GM23338 (cell line): ENCODE measurements at regions not wholly inside any gene's neighbourhood (a gene's known extent, or its start where the extent isn't known, plus 50 kb on each side); places are given as distances from the start of the nearest gene placed in this dataset.

Experiments used
- ATAC-seq: fragments of 200-7000 bp; cut with Tn5 transposase; 3 replicates; pipeline ENCODE4 v1.9.1; 2020
- DNase-seq: peaks from one replicate; pipeline ENCODE4 v3.0.0-alpha.2; 2015; ENCODE audit warnings: low spot score
- H2AFZ ChIP-seq: fragments of 200-600 bp; sonication (generic); 2 replicates; pipeline ENCODE4 v1.8.0; 2016; ENCODE audit warnings: antibody characterized with exemption, mild to moderate bottlenecking, moderate library complexity
- H3F3A ChIP-seq: fragments of 200-600 bp; sonication (generic); replicated peaks from 2 replicates; pipeline ENCODE4 v1.8.0; 2017; ENCODE audit warnings: antibody characterized with exemption, mixed run types, low read depth
- H3K27ac ChIP-seq: fragments of 200-600 bp; sonication (generic); 2 replicates; pipeline ENCODE4 v1.6.1; 2016; ENCODE audit warnings: low read depth
- H3K27me3 ChIP-seq: fragments of 200-600 bp; sonication (generic); 2 replicates; pipeline ENCODE4 v1.8.0; 2016; ENCODE audit warnings: mild to moderate bottlenecking, mixed run types, moderate library complexity; ENCODE audit not compliant: insufficient read depth
- H3K36me3 ChIP-seq: fragments of 200-600 bp; sonication (generic); 2 replicates; pipeline ENCODE4 v1.8.0; 2016; ENCODE audit warnings: mild to moderate bottlenecking; ENCODE audit not compliant: insufficient read depth
- H3K4me1 ChIP-seq: fragments of 200-600 bp; sonication (generic); 2 replicates; pipeline ENCODE4 v1.8.0; 2016; ENCODE audit warnings: mild to moderate bottlenecking, moderate library complexity; ENCODE audit not compliant: insufficient read depth
- H3K4me2 ChIP-seq: fragments of 200-600 bp; sonication (generic); 2 replicates; pipeline ENCODE4 v1.7.1; 2017; ENCODE audit warnings: mixed run types
- H3K4me3 ChIP-seq: fragments of 200-600 bp; sonication (generic); 2 replicates; pipeline ENCODE4 v1.6.1; 2016; ENCODE audit warnings: mixed run types
- H3K79me2 ChIP-seq: fragments of 200-600 bp; sonication (generic); replicated peaks from 2 replicates; pipeline ENCODE4 v1.8.0; 2017; ENCODE audit warnings: mild to moderate bottlenecking; ENCODE audit not compliant: insufficient read depth
- H3K9me2 ChIP-seq: fragments of 200-600 bp; sonication (generic); 2 replicates; pipeline ENCODE4 v1.8.0; 2017; ENCODE audit not compliant: insufficient read depth
- H4K20me1 ChIP-seq: fragments of 200-600 bp; sonication (generic); replicated peaks from 2 replicates; pipeline ENCODE4 v1.8.0; 2017; ENCODE audit warnings: mild to moderate bottlenecking; ENCODE audit not compliant: insufficient read depth
- H3K27ac Mint-ChIP-seq: 2 replicates; pipeline ENCODE4 v1.8.0; 2020; ENCODE audit warnings: inconsistent platforms, mild to moderate bottlenecking, moderate library complexity, mixed read lengths
- H3K27me3 Mint-ChIP-seq: 3 replicates; pipeline ENCODE4 v1.8.0; 2022; ENCODE audit warnings: low read depth, mild to moderate bottlenecking, moderate library complexity, mixed read lengths, inconsistent platforms; ENCODE audit not compliant: insufficient read depth, poor library complexity
- H3K36me3 Mint-ChIP-seq: 3 replicates; pipeline ENCODE4 v1.8.0; 2021; ENCODE audit warnings: low read depth, mild to moderate bottlenecking, inconsistent platforms, moderate library complexity, mixed read lengths
- H3K4me1 Mint-ChIP-seq: 3 replicates; pipeline ENCODE4 v1.8.0; 2020; ENCODE audit warnings: mild to moderate bottlenecking, inconsistent platforms, mixed read lengths
- H3K4me3 Mint-ChIP-seq: 3 replicates; pipeline ENCODE4 v1.8.0; 2021; ENCODE audit warnings: moderate library complexity, mild to moderate bottlenecking, inconsistent platforms, mixed read lengths
- H3K9me3 Mint-ChIP-seq: 3 replicates; pipeline ENCODE4 v1.8.0; 2020; ENCODE audit warnings: moderate library complexity, mild to moderate bottlenecking, inconsistent platforms, mixed read lengths
- CREB1 ChIP-seq: fragments of 250-450 bp; sonication (Bioruptor Pico); IDR thresholded peaks from 2 replicates; pipeline ENCODE4 v1.5.0; 2020; ENCODE audit warnings: low read depth, mild to moderate bottlenecking, moderate library complexity
- EZH2 ChIP-seq: fragments of 200-600 bp; sonication (generic); IDR thresholded peaks from one replicate; pipeline ENCODE4 v1.8.0; 2017; ENCODE audit warnings: antibody characterized with exemption, mild to moderate bottlenecking, low read depth; ENCODE audit not compliant: unreplicated experiment
- JUNB ChIP-seq: IDR thresholded peaks from one replicate; pipeline ENCODE4 v1.6.1; 2016; ENCODE audit warnings: antibody characterized with exemption; ENCODE audit not compliant: unreplicated experiment
- NANOG ChIP-seq: IDR thresholded peaks from 2 replicates; pipeline ENCODE4 v1.6.1; 2016; ENCODE audit warnings: antibody characterized with exemption, borderline replicate concordance
- POLR2AphosphoS5 ChIP-seq: IDR thresholded peaks from 2 replicates; pipeline ENCODE4 v1.6.1; 2016; ENCODE audit warnings: antibody characterized with exemption, low read depth
- STAT1 ChIP-seq: IDR thresholded peaks from one replicate; pipeline ENCODE4 v1.6.1; 2016; ENCODE audit warnings: antibody characterized with exemption; ENCODE audit not compliant: unreplicated experiment
- ZNF114 ChIP-seq: fragments of 250-450 bp; sonication (Bioruptor Pico); IDR thresholded peaks from 2 replicates; pipeline ENCODE4 v1.5.0; 2020; ENCODE audit warnings: mild to moderate bottlenecking, moderate library complexity
- ZNF331 ChIP-seq: fragments of 250-450 bp; sonication (Bioruptor Pico); IDR thresholded peaks from 2 replicates; pipeline ENCODE4 v1.5.0; 2020; ENCODE audit warnings: low read depth, mild to moderate bottlenecking, moderate library complexity
- TF ChIP-seq, protein P1 (sequence below): IDR thresholded peaks from 2 replicates; pipeline ENCODE4 v1.6.1; 2016; ENCODE audit warnings: antibody characterized with exemption
- TF ChIP-seq, protein P2 (sequence below): IDR thresholded peaks from one replicate; pipeline ENCODE4 v1.6.1; 2018; ENCODE audit warnings: antibody characterized with exemption; ENCODE audit not compliant: unreplicated experiment
- TF ChIP-seq, protein P3 (sequence below), 2 experiments: fragments of 200-600 bp in 1 of 2; sonication (generic) in 1 of 2; conservative IDR thresholded peaks; 2 replicates each; pipeline versions ENCODE4 v1.5.1 to v1.6.1; 2016 to 2017; ENCODE audit warnings: antibody characterized with exemption in 2 of 2, low read depth in 2 of 2, mild to moderate bottlenecking in 2 of 2, moderate library complexity in 1 of 2

DNA sequence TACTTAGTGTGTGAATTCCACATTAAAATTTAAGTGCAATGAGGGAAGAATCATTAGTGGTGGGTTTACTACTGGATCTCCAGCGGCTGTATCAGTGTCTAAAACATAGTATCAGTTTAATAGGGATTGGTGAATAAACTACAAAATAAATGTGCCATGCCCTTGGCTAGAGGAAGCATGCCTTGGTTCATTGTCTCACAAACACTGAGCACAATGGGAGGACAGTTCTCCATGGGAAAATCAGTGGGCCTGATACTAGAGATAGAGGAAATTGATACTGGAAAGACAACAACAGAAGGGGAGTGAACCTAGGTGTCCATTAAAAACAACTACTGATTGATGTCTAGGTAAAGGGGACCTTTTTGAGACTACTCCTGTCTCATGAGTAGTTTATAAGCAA, 971.6 kb downstream of the SUCLG1 start:
- Histone ChIP-seq H3K36me3 (no peaks in the 10 kb centered on the region), H3F3A (no peaks in the 10 kb centered on the region), H2AFZ (no peak overlapping the region), H3K27me3 (no peaks in the 10 kb centered on the region), H3K4me1 (no peaks in the 10 kb centered on the region), H3K9me2 (no peaks in the 10 kb centered on the region; the same call in 1 of the 2 replicates), H3K27ac (no peak overlapping the region), H4K20me1 (no peaks in the 10 kb centered on the region), H3K79me2 (no peaks in the 10 kb centered on the region), H3K4me3 (no peak overlapping the region), H3K4me2 (no peak overlapping the region)
- DNase-seq (no peak), ATAC-seq (no peak)
- Mint-ChIP-seq H3K9me3 (peaks cover 8% of the 10 kb centered on the region), H3K36me3 (peaks cover 10% of the 10 kb centered on the region; the same call in 1 of the 3 replicates), H3K4me3 (no peak overlapping the region), H3K27ac (no peak overlapping the region), H3K27me3 (peaks cover 2% of the 10 kb centered on the region), H3K4me1 (no peaks in the 10 kb centered on the region)
- TF ChIP-seq CREB1 (CRISPR knock-in tag) (no peak), POLR2AphosphoS5 (no peak), ZNF114 (CRISPR knock-in tag) (no peak), STAT1 (no peak), NANOG (no peak), JUNB (no peak)
- TF ChIP-seq, protein P1, sequence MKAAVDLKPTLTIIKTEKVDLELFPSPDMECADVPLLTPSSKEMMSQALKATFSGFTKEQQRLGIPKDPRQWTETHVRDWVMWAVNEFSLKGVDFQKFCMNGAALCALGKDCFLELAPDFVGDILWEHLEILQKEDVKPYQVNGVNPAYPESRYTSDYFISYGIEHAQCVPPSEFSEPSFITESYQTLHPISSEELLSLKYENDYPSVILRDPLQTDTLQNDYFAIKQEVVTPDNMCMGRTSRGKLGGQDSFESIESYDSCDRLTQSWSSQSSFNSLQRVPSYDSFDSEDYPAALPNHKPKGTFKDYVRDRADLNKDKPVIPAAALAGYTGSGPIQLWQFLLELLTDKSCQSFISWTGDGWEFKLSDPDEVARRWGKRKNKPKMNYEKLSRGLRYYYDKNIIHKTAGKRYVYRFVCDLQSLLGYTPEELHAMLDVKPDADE: no peak
- TF ChIP-seq, protein P2, sequence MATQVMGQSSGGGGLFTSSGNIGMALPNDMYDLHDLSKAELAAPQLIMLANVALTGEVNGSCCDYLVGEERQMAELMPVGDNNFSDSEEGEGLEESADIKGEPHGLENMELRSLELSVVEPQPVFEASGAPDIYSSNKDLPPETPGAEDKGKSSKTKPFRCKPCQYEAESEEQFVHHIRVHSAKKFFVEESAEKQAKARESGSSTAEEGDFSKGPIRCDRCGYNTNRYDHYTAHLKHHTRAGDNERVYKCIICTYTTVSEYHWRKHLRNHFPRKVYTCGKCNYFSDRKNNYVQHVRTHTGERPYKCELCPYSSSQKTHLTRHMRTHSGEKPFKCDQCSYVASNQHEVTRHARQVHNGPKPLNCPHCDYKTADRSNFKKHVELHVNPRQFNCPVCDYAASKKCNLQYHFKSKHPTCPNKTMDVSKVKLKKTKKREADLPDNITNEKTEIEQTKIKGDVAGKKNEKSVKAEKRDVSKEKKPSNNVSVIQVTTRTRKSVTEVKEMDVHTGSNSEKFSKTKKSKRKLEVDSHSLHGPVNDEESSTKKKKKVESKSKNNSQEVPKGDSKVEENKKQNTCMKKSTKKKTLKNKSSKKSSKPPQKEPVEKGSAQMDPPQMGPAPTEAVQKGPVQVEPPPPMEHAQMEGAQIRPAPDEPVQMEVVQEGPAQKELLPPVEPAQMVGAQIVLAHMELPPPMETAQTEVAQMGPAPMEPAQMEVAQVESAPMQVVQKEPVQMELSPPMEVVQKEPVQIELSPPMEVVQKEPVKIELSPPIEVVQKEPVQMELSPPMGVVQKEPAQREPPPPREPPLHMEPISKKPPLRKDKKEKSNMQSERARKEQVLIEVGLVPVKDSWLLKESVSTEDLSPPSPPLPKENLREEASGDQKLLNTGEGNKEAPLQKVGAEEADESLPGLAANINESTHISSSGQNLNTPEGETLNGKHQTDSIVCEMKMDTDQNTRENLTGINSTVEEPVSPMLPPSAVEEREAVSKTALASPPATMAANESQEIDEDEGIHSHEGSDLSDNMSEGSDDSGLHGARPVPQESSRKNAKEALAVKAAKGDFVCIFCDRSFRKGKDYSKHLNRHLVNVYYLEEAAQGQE: no peak

DNA sequence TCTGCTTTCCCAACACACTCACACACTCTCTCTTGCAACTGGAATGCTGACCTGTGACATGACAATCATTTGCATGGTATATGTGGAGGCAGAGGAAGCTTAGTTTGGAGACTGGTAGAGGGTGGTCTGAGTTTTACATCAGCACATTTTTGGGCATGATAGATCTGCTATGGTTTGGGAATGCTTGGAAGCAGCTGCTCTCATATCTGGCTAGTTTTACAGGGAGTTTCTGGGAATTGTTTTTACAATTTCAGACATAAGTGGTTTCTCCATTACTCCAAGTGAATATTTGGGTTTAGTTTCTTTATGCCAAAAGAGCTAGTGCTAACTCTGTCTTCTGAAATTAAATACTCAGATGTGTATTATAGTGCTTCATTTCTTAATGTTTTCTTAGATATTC, 977.6 kb downstream of the SUCLG1 start:
- no peaks in the 10 kb centered on the region for H3K36me3 ChIP-seq
- no peak for DNase-seq
- TF ChIP-seq EZH2 (no peak), ZNF114 (CRISPR knock-in tag) (no peak), ZNF331 (CRISPR knock-in tag) (no peak), POLR2AphosphoS5 (no peak), NANOG (no peak), STAT1 (no peak), JUNB (no peak)
- TF ChIP-seq, protein P2: no peak
- TF ChIP-seq, protein P3, sequence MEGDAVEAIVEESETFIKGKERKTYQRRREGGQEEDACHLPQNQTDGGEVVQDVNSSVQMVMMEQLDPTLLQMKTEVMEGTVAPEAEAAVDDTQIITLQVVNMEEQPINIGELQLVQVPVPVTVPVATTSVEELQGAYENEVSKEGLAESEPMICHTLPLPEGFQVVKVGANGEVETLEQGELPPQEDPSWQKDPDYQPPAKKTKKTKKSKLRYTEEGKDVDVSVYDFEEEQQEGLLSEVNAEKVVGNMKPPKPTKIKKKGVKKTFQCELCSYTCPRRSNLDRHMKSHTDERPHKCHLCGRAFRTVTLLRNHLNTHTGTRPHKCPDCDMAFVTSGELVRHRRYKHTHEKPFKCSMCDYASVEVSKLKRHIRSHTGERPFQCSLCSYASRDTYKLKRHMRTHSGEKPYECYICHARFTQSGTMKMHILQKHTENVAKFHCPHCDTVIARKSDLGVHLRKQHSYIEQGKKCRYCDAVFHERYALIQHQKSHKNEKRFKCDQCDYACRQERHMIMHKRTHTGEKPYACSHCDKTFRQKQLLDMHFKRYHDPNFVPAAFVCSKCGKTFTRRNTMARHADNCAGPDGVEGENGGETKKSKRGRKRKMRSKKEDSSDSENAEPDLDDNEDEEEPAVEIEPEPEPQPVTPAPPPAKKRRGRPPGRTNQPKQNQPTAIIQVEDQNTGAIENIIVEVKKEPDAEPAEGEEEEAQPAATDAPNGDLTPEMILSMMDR (conservative IDR thresholded peaks at IDR 0.05; ENCODE audit: low read depth in 2 of 2): no peak

More for the DNA sequence above, 977.6 kb downstream of the SUCLG1 start:
- no peaks in the 10 kb centered on the region for H4K20me1 ChIP-seq
- H3K4me2 ChIP-seq: no peak overlapping the region
- H3K27me3 Mint-ChIP-seq: no peaks in the 10 kb centered on the region
- no peak overlapping the region for H3K4me3 Mint-ChIP-seq
- no peak overlapping the region for H3K27ac ChIP-seq
- no peaks in the 10 kb centered on the region for H3K9me2 ChIP-seq
- no peaks in the 10 kb centered on the region for H3K4me1 ChIP-seq
- H3F3A ChIP-seq: no peaks in the 10 kb centered on the region
- H3K4me3 ChIP-seq: no peak overlapping the region
- H3K27me3 ChIP-seq: no peaks in the 10 kb centered on the region
- no peaks in the 10 kb centered on the region for H3K79me2 ChIP-seq
- no peaks in the 10 kb centered on the region for H3K9me3 Mint-ChIP-seq
- H3K4me1 Mint-ChIP-seq: no peaks in the 10 kb centered on the region; the same call in 2 of the 3 replicates
- no peak for ATAC-seq
- no peak overlapping the region for H2AFZ ChIP-seq
- no peaks in the 10 kb centered on the region for H3K36me3 Mint-ChIP-seq
- no peak overlapping the region for H3K27ac Mint-ChIP-seq
